ENCODE measurements at regions not wholly inside any gene's neighbourhood (a gene's known extent, or its start where the extent isn't known, plus 50 kb on each side); places are given as distances from the start of the nearest gene placed in this dataset.

DNA sequence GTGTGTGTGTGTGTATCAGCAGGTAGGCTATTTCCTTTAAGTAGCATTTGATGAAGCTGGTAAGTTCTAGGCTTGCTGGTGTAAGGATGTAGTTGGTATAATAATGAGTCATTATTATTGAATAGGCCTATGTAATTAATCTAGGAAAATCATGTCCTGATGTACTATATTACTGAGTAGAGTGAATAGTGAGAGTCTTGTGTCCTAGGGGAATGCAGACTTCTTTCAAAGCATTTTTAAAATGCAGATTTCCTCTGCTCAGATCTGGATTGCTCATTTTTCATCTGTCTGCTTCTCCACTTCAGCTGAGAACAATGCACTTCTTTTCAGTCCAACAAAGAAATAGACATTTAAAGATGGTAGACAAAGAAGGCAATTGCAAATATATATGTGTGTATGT, 434.2 kb upstream of the ONECUT1 start:
- H3K4me2 ChIP-seq (ENCODE audit: low read depth, low read length): no peak overlapping the region
- H3F3A ChIP-seq (ENCODE audit: insufficient read depth, low read length): no peaks in the 10 kb centered on the region
- H3K27ac ChIP-seq (ENCODE audit: low read length): no peak overlapping the region
- no peaks in the 10 kb centered on the region for H3K79me2 ChIP-seq (ENCODE audit: low read length)
- no peaks in the 10 kb centered on the region for H3K9me3 ChIP-seq (replicated peaks; ENCODE audit: insufficient read depth, low read length)
- H3K36me3 ChIP-seq (replicated peaks; ENCODE audit: insufficient read depth, low read length): no peaks in the 10 kb centered on the region
- TF ChIP-seq EZH2phosphoT487 (IDR thresholded peaks at IDR 0.05; ENCODE audit: low read length) (no peak), EZH2 (optimal IDR thresholded peaks at IDR 0.05; ENCODE audit: low read depth, low read length) (no peak)
- TF ChIP-seq, protein P1, sequence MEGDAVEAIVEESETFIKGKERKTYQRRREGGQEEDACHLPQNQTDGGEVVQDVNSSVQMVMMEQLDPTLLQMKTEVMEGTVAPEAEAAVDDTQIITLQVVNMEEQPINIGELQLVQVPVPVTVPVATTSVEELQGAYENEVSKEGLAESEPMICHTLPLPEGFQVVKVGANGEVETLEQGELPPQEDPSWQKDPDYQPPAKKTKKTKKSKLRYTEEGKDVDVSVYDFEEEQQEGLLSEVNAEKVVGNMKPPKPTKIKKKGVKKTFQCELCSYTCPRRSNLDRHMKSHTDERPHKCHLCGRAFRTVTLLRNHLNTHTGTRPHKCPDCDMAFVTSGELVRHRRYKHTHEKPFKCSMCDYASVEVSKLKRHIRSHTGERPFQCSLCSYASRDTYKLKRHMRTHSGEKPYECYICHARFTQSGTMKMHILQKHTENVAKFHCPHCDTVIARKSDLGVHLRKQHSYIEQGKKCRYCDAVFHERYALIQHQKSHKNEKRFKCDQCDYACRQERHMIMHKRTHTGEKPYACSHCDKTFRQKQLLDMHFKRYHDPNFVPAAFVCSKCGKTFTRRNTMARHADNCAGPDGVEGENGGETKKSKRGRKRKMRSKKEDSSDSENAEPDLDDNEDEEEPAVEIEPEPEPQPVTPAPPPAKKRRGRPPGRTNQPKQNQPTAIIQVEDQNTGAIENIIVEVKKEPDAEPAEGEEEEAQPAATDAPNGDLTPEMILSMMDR (IDR thresholded peaks at IDR 0.05; ENCODE audit: low read length): no peak
- no peaks in the 10 kb centered on the region for H3K9me2 ChIP-seq (replicated peaks; ENCODE audit: insufficient read depth, low read length)
- no peak overlapping the region for H3K9ac ChIP-seq (ENCODE audit: low read length)
- no peak overlapping the region for H2AFZ ChIP-seq (ENCODE audit: low read length)
- H3K4me1 ChIP-seq (ENCODE audit: low read length): no peaks in the 10 kb centered on the region
- no peak overlapping the region for H3K4me3 ChIP-seq (ENCODE audit: low read length)
- no peaks in the 10 kb centered on the region for H3K27me3 ChIP-seq (replicated peaks; ENCODE audit: insufficient read depth, low read length)
- no peaks in the 10 kb centered on the region for H4K20me1 ChIP-seq (ENCODE audit: insufficient read depth, low read length)
- no peak for DNase-seq

GRCh38 chr15:53223815-53224214, 433.7 kb upstream of the ONECUT1 start:
- no peaks in the 10 kb centered on the region for H3K27me3 ChIP-seq (replicated peaks; ENCODE audit: insufficient read depth, low read length)
- TF ChIP-seq EZH2phosphoT487 (IDR thresholded peaks at IDR 0.05; ENCODE audit: low read length) (no peak), EZH2 (optimal IDR thresholded peaks at IDR 0.05; ENCODE audit: low read depth, low read length) (no peak)
- TF ChIP-seq, protein P1 (IDR thresholded peaks at IDR 0.05; ENCODE audit: low read length): no peak
- H2AFZ ChIP-seq (ENCODE audit: low read length): no peak overlapping the region
- H3K36me3 ChIP-seq (replicated peaks; ENCODE audit: insufficient read depth, low read length): no peaks in the 10 kb centered on the region
- no peak overlapping the region for H3K4me3 ChIP-seq (ENCODE audit: low read length)
- no peaks in the 10 kb centered on the region for H3K4me1 ChIP-seq (ENCODE audit: low read length)
- no peak overlapping the region for H3K27ac ChIP-seq (ENCODE audit: low read length)
- no peak overlapping the region for H3K4me2 ChIP-seq (ENCODE audit: low read depth, low read length)
- H3K9me3 ChIP-seq (replicated peaks; ENCODE audit: insufficient read depth, low read length): no peaks in the 10 kb centered on the region
- DNase-seq: no peak
- H4K20me1 ChIP-seq (ENCODE audit: insufficient read depth, low read length): no peaks in the 10 kb centered on the region
- no peaks in the 10 kb centered on the region for H3K9me2 ChIP-seq (replicated peaks; ENCODE audit: insufficient read depth, low read length)
- no peaks in the 10 kb centered on the region for H3K79me2 ChIP-seq (ENCODE audit: low read length)
- no peaks in the 10 kb centered on the region for H3F3A ChIP-seq (ENCODE audit: insufficient read depth, low read length)
- no peak overlapping the region for H3K9ac ChIP-seq (ENCODE audit: low read length)

- H3K79me2 ChIP-seq (ENCODE audit: low read length): no peaks in the 10 kb centered on the region
- H3K9me3 ChIP-seq (replicated peaks; ENCODE audit: insufficient read depth, low read length): no peaks in the 10 kb centered on the region
- no peaks in the 10 kb centered on the region for H3F3A ChIP-seq (ENCODE audit: insufficient read depth, low read length)
- no peak overlapping the region for H3K27ac ChIP-seq (ENCODE audit: low read length)
- H3K4me1 ChIP-seq (ENCODE audit: low read length): no peaks in the 10 kb centered on the region
- no peak overlapping the region for H2AFZ ChIP-seq (ENCODE audit: low read length)
- no peak overlapping the region for H3K4me2 ChIP-seq (ENCODE audit: low read depth, low read length)
- H3K36me3 ChIP-seq (replicated peaks; ENCODE audit: insufficient read depth, low read length): no peaks in the 10 kb centered on the region
- H4K20me1 ChIP-seq (ENCODE audit: insufficient read depth, low read length): no peaks in the 10 kb centered on the region
- DNase-seq: no peak
- H3K9ac ChIP-seq (ENCODE audit: low read length): no peak overlapping the region
- TF ChIP-seq EZH2phosphoT487 (IDR thresholded peaks at IDR 0.05; ENCODE audit: low read length) (no peak), EZH2 (optimal IDR thresholded peaks at IDR 0.05; ENCODE audit: low read depth, low read length) (no peak)
- TF ChIP-seq, protein P1 (IDR thresholded peaks at IDR 0.05; ENCODE audit: low read length): no peak
- H3K9me2 ChIP-seq (replicated peaks; ENCODE audit: insufficient read depth, low read length): no peaks in the 10 kb centered on the region
- H3K27me3 ChIP-seq (replicated peaks; ENCODE audit: insufficient read depth, low read length): no peaks in the 10 kb centered on the region
- no peak overlapping the region for H3K4me3 ChIP-seq (ENCODE audit: low read length)
Measured at GRCh38 chr15:53218666-53219580, 428.8 kb upstream of the ONECUT1 start.

Measured in MM.1S (cell line).